ENCODE measurements at regions not wholly inside any gene's neighbourhood (a gene's known extent, or its start where the extent isn't known, plus 50 kb on each side); places are given as distances from the start of the nearest gene placed in this dataset.

- TF ChIP-seq EZH2 (optimal IDR thresholded peaks at IDR 0.05; ENCODE audit: low read depth, low read length) (no peak), EZH2phosphoT487 (IDR thresholded peaks at IDR 0.05; ENCODE audit: low read length) (no peak)
- TF ChIP-seq, protein P1, sequence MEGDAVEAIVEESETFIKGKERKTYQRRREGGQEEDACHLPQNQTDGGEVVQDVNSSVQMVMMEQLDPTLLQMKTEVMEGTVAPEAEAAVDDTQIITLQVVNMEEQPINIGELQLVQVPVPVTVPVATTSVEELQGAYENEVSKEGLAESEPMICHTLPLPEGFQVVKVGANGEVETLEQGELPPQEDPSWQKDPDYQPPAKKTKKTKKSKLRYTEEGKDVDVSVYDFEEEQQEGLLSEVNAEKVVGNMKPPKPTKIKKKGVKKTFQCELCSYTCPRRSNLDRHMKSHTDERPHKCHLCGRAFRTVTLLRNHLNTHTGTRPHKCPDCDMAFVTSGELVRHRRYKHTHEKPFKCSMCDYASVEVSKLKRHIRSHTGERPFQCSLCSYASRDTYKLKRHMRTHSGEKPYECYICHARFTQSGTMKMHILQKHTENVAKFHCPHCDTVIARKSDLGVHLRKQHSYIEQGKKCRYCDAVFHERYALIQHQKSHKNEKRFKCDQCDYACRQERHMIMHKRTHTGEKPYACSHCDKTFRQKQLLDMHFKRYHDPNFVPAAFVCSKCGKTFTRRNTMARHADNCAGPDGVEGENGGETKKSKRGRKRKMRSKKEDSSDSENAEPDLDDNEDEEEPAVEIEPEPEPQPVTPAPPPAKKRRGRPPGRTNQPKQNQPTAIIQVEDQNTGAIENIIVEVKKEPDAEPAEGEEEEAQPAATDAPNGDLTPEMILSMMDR (IDR thresholded peaks at IDR 0.05; ENCODE audit: low read length), result no peak
- Histone ChIP-seq H3F3A (ENCODE audit: insufficient read depth, low read length) (no peaks in the 10 kb centered on the region), H3K4me2 (ENCODE audit: low read depth, low read length) (no peak overlapping the region), H3K9me2 (replicated peaks; ENCODE audit: insufficient read depth, low read length) (no peaks in the 10 kb centered on the region), H3K9ac (ENCODE audit: low read length) (no peak overlapping the region), H3K27me3 (replicated peaks; ENCODE audit: insufficient read depth, low read length) (no peaks in the 10 kb centered on the region), H3K4me1 (ENCODE audit: low read length) (no peaks in the 10 kb centered on the region), H4K20me1 (ENCODE audit: insufficient read depth, low read length) (no peaks in the 10 kb centered on the region), H3K79me2 (ENCODE audit: low read length) (no peaks in the 10 kb centered on the region), H3K36me3 (replicated peaks; ENCODE audit: insufficient read depth, low read length) (no peaks in the 10 kb centered on the region), H2AFZ (ENCODE audit: low read length) (no peak overlapping the region), H3K27ac (ENCODE audit: low read length) (no peak overlapping the region), H3K4me3 (ENCODE audit: low read length) (no peak overlapping the region), H3K9me3 (replicated peaks; ENCODE audit: insufficient read depth, low read length) (no peaks in the 10 kb centered on the region)
- DNase-seq, result no peak
Observed at GRCh38 chr10:105838392-105838791, 1197.3 kb downstream of the SORCS3 start.

DNA sequence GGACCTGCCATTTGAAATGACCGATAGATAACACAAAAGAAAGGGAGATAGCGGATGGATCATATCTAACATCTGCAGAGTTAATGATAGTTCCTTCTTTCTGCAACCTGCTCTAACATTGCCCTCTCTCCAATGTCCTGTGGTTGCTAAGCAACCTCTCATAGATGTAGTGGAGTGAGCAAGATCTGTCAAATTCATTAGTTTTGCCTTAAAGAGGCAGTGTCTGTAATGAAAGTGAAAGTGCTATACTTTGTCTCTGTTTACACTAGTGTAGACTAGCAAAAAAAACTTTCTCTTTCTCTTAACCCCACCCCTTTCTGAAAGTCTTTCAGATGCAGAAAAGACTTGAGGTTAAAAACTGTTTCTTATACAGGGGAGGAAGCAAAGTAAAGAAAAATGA lies 1196.9 kb downstream of the SORCS3 start:
- TF ChIP-seq, protein P1 (IDR thresholded peaks at IDR 0.05; ENCODE audit: low read length), result no peak
- TF ChIP-seq EZH2 (optimal IDR thresholded peaks at IDR 0.05; ENCODE audit: low read depth, low read length), result no peak
- no peaks in the 10 kb centered on the region for H3F3A ChIP-seq (ENCODE audit: insufficient read depth, low read length)
- no peak overlapping the region for H3K4me3 ChIP-seq (ENCODE audit: low read length)
- H3K9me2 ChIP-seq (replicated peaks; ENCODE audit: insufficient read depth, low read length), result no peaks in the 10 kb centered on the region
- no peaks in the 10 kb centered on the region for H3K4me1 ChIP-seq (ENCODE audit: low read length)
- no peaks in the 10 kb centered on the region for H3K79me2 ChIP-seq (ENCODE audit: low read length)
- H4K20me1 ChIP-seq (ENCODE audit: insufficient read depth, low read length), result no peaks in the 10 kb centered on the region
- no peak overlapping the region for H3K4me2 ChIP-seq (ENCODE audit: low read depth, low read length)
- no peak overlapping the region for H3K27ac ChIP-seq (ENCODE audit: low read length)
- no peaks in the 10 kb centered on the region for H3K36me3 ChIP-seq (replicated peaks; ENCODE audit: insufficient read depth, low read length)
- no peaks in the 10 kb centered on the region for H3K9me3 ChIP-seq (replicated peaks; ENCODE audit: insufficient read depth, low read length)
- H3K27me3 ChIP-seq (replicated peaks; ENCODE audit: insufficient read depth, low read length), result no peaks in the 10 kb centered on the region
- peak; percentile 48 for DNase-seq
- H2AFZ ChIP-seq (ENCODE audit: low read length), result no peak overlapping the region
- H3K9ac ChIP-seq (ENCODE audit: low read length), result no peak overlapping the region

- H3K79me2 ChIP-seq (ENCODE audit: low read length), result no peaks in the 10 kb centered on the region
- no peaks in the 10 kb centered on the region for H4K20me1 ChIP-seq (ENCODE audit: insufficient read depth, low read length)
- no peak for DNase-seq
- H3K27ac ChIP-seq (ENCODE audit: low read length), result no peak overlapping the region
- no peaks in the 10 kb centered on the region for H3K36me3 ChIP-seq (replicated peaks; ENCODE audit: insufficient read depth, low read length)
- no peaks in the 10 kb centered on the region for H3F3A ChIP-seq (ENCODE audit: insufficient read depth, low read length)
- no peaks in the 10 kb centered on the region for H3K9me3 ChIP-seq (replicated peaks; ENCODE audit: insufficient read depth, low read length)
- H3K9me2 ChIP-seq (replicated peaks; ENCODE audit: insufficient read depth, low read length), result no peaks in the 10 kb centered on the region
- TF ChIP-seq, protein P1 (IDR thresholded peaks at IDR 0.05; ENCODE audit: low read length), result no peak
- TF ChIP-seq EZH2phosphoT487 (IDR thresholded peaks at IDR 0.05; ENCODE audit: low read length) (no peak), EZH2 (optimal IDR thresholded peaks at IDR 0.05; ENCODE audit: low read depth, low read length) (no peak)
- H3K4me3 ChIP-seq (ENCODE audit: low read length), result no peak overlapping the region
- no peaks in the 10 kb centered on the region for H3K27me3 ChIP-seq (replicated peaks; ENCODE audit: insufficient read depth, low read length)
- H3K9ac ChIP-seq (ENCODE audit: low read length), result no peak overlapping the region
- no peaks in the 10 kb centered on the region for H3K4me1 ChIP-seq (ENCODE audit: low read length)
- H3K4me2 ChIP-seq (ENCODE audit: low read depth, low read length), result no peak overlapping the region
- H2AFZ ChIP-seq (ENCODE audit: low read length), result no peak overlapping the region
Observed at GRCh38 chr10:105834261-105835059, 1193.4 kb downstream of the SORCS3 start.

Data from MM.1S (cell line).